Ovary (tissue), 7 donors: ENCODE measurements at regions not wholly inside any gene's neighbourhood (a gene's known extent, or its start where the extent isn't known, plus 50 kb on each side); places are given as distances from the start of the nearest gene placed in this dataset.

Source experiments
- DNase-seq, 5 donors: peaks; one replicate each; pipeline ENCODE4 v3.0.0-alpha.2; 2019 to 2020
- H3K27ac ChIP-seq, 2 donors: fragments of 200-600 bp; one replicate each; pipeline versions ENCODE4 v1.5.1 to v1.8.0; 2019 to 2022
- H3K27me3 ChIP-seq: fragments of 200-600 bp; one replicate; pipeline ENCODE4 v1.8.0; 2022
- H3K36me3 ChIP-seq: fragments of 200-600 bp; sonication (generic); one replicate; pipeline ENCODE4 v1.5.1; 2019
- H3K4me1 ChIP-seq: one replicate; pipeline ENCODE4 v1.8.1; 2013; ENCODE audit warnings: mild to moderate bottlenecking, moderate library complexity; ENCODE audit not compliant: insufficient read depth
- H3K4me3 ChIP-seq: fragments of 200-600 bp; sonication (generic); one replicate; pipeline ENCODE4 v1.5.1; 2017
- H3K9me3 ChIP-seq, 2 donors: fragments of 200-600 bp in 1 of 2; sonication (generic) in 1 of 2; one replicate each; pipeline versions ENCODE4 v1.5.1 to v1.8.1; 2013 to 2019; ENCODE audit warnings: mild to moderate bottlenecking in 1 of 2, moderate library complexity in 1 of 2
- CTCF ChIP-seq, 3 donors: fragments of 450-650 bp in 2 of 3; fragments of 200-600 bp in 1 of 3; IDR thresholded peaks; one replicate each; pipeline versions ENCODE4 v1.5.1 to v1.8.0; 2016 to 2022; ENCODE audit warnings: antibody characterized with exemption in 3 of 3, mild to moderate bottlenecking in 1 of 3
- EP300 ChIP-seq: sonication (generic); formaldehyde crosslinking; IDR thresholded peaks from one replicate; pipeline ENCODE4 v1.6.1; 2017; ENCODE audit warnings: antibody characterized with exemption
- POLR2A ChIP-seq: fragments of 450-650 bp; IDR thresholded peaks from one replicate; pipeline ENCODE4 v1.6.1; 2017; ENCODE audit warnings: antibody characterized with exemption, mild to moderate bottlenecking, moderate library complexity
- WGBS, 3 donors: extraction: QIAGEN DNeasy Blood & Tissue Kit in 1 of 3; methylation state at CpG; one replicate each; pipeline versions ENCODE4 v1.1.5 to v1.1.7; 2013 to 2017; 5-methylcytosine and 5-hydroxymethylcytosine counted together
- intact Hi-C, 4 donors: fragments of 100-400 bp; cut with DNase I; formaldehyde crosslinking; loops; one replicate each; pipeline versions ENCODE4 v1.11.0 to v1.15.1; 2022 to 2023
- donor health status: DM: no; HTN: no; CAD: no; lungs with moderate emphysema.
- donor health status: DM: no; HTN: no; CAD: no.
- donor health status: Bipolar disorder and iron deficiency.
- donor health status: DM: no; HTN: no; CAD: no.
- donor health status: DM: yes; HTN: yes; CAD: no.

- DNase-seq, result no peak
- no peak overlapping the region for H3K27ac ChIP-seq
- WGBS, 3 donors, result 52 to 68% (median 53%) methylated on average over 2 of the region's 2 CpGs
- H3K36me3 ChIP-seq, result no peaks in the 10 kb centered on the region
- TF ChIP-seq EP300 (no peak), CTCF (IDR thresholded peaks at IDR 0.05) (no peak), POLR2A (no peak)
- intact Hi-C loops, result no loop called here
- no peaks in the 10 kb centered on the region for H3K9me3 ChIP-seq
- H3K27me3 ChIP-seq, result no peaks in the 10 kb centered on the region
- no peaks in the 10 kb centered on the region for H3K4me1 ChIP-seq
- no peak overlapping the region for H3K4me3 ChIP-seq
These were observed 372.4 kb upstream of the DMAC1 start for GRCh38 chr9:8172000-8172399.

- H3K36me3 ChIP-seq, result no peaks in the 10 kb centered on the region
- no peaks in the 10 kb centered on the region for H3K4me1 ChIP-seq
- no peak for DNase-seq
- no peaks in the 10 kb centered on the region for H3K27me3 ChIP-seq
- intact Hi-C loops, result no loop called here
- WGBS, 3 donors, result 9 to 12% (median 12%) methylated on average over 2 of the region's 2 CpGs
- no peak overlapping the region for H3K4me3 ChIP-seq
- H3K27ac ChIP-seq, result no peak overlapping the region
- no peak for TF ChIP-seq POLR2A
- TF ChIP-seq EP300, result no peak
- no peak for TF ChIP-seq CTCF (IDR thresholded peaks at IDR 0.05)
- no peaks in the 10 kb centered on the region for H3K9me3 ChIP-seq
These were observed 369.4 kb upstream of the DMAC1 start for GRCh38 chr9:8168916-8169438.

GRCh38 chr9:8160787-8161186 lies 361.2 kb upstream of the DMAC1 start:
- Histone ChIP-seq H3K4me3 (no peak overlapping the region), H3K9me3 (no peaks in the 10 kb centered on the region), H3K27ac (no peak overlapping the region), H3K4me1 (no peaks in the 10 kb centered on the region), H3K36me3 (no peaks in the 10 kb centered on the region), H3K27me3 (no peaks in the 10 kb centered on the region)
- no peak for DNase-seq
- intact Hi-C loops, result no loop called here
- no peak for TF ChIP-seq POLR2A
- TF ChIP-seq CTCF (IDR thresholded peaks at IDR 0.05), result no peak
- no peak for TF ChIP-seq EP300
- WGBS, 3 donors, result 81 to 91% (median 82%) methylated on average over 1 of the region's 1 CpG

- H3K27ac ChIP-seq, result no peak overlapping the region
- H3K4me1 ChIP-seq, result no peaks in the 10 kb centered on the region
- no peak for TF ChIP-seq EP300
- no peak for TF ChIP-seq CTCF (IDR thresholded peaks at IDR 0.05)
- TF ChIP-seq POLR2A, result no peak
- intact Hi-C loops, result no loop called here
- 74 to 79% (median 76%) methylated on average over 2 of the region's 2 CpGs for WGBS, 3 donors
- H3K4me3 ChIP-seq, result no peak overlapping the region
- no peaks in the 10 kb centered on the region for H3K36me3 ChIP-seq
- H3K27me3 ChIP-seq, result no peaks in the 10 kb centered on the region
- no peak for DNase-seq
- H3K9me3 ChIP-seq, result no peaks in the 10 kb centered on the region
These were observed 359.0 kb upstream of the DMAC1 start for GRCh38 chr9:8158574-8158973.
